Osteoblast (primary cell): ENCODE measurements at regions not wholly inside any gene's neighbourhood (a gene's known extent, or its start where the extent isn't known, plus 50 kb on each side); places are given as distances from the start of the nearest gene placed in this dataset.

Experiments used
- DNase-seq: peaks from one replicate; pipeline ENCODE4 v3.0.0; 2011; ENCODE audit warnings: low spot score, mixed read lengths; ENCODE audit not compliant: insufficient read length; ENCODE audit errors: missing footprints
- H2AFZ ChIP-seq: 2 replicates; pipeline ENCODE4 v1.6.0; 2011; ENCODE audit warnings: mild to moderate bottlenecking, low read length
- H3K27ac ChIP-seq: 2 replicates; pipeline ENCODE4 v1.5.1; 2011; ENCODE audit warnings: mild to moderate bottlenecking, low read depth, low read length, moderate library complexity
- H3K27me3 ChIP-seq: 2 replicates; pipeline ENCODE4 v1.6.0; 2012; ENCODE audit warnings: mild to moderate bottlenecking, control low read depth, inconsistent platforms, low read length, moderate library complexity; ENCODE audit not compliant: insufficient read depth
- H3K36me3 ChIP-seq: 2 replicates; pipeline ENCODE4 v1.5.1; 2011; ENCODE audit warnings: mild to moderate bottlenecking, low read length, control low read depth, moderate library complexity; ENCODE audit not compliant: insufficient read depth
- H3K4me1 ChIP-seq: 2 replicates; pipeline ENCODE4 v1.5.1; 2011; ENCODE audit warnings: mild to moderate bottlenecking, low read length, control low read depth, moderate library complexity; ENCODE audit not compliant: insufficient read depth
- H3K4me2 ChIP-seq: 2 replicates; pipeline ENCODE4 v1.6.0; 2011; ENCODE audit warnings: mild to moderate bottlenecking, low read length; ENCODE audit not compliant: insufficient read depth
- H3K4me3 ChIP-seq: fragments of 200-600 bp; sonication (generic); 3 replicates; pipeline ENCODE4 v1.5.1; 2012; ENCODE audit warnings: mild to moderate bottlenecking, low read length, inconsistent platforms; ENCODE audit not compliant: insufficient read depth
- H3K79me2 ChIP-seq: 2 replicates; pipeline ENCODE4 v1.6.0; 2012; ENCODE audit warnings: mild to moderate bottlenecking, low read length, control low read depth, inconsistent platforms; ENCODE audit not compliant: insufficient read depth
- H3K9me3 ChIP-seq: 2 replicates; pipeline ENCODE4 v1.5.1; 2011; ENCODE audit warnings: low read depth, low read length, control low read depth
- H4K20me1 ChIP-seq: 2 replicates; pipeline ENCODE4 v1.6.0; 2012; ENCODE audit warnings: mild to moderate bottlenecking, low read length, control low read depth; ENCODE audit not compliant: insufficient read depth
- CTCF ChIP-seq: IDR thresholded peaks from 2 replicates; pipeline ENCODE4 v1.5.1; 2011; ENCODE audit warnings: mild to moderate bottlenecking, low read depth, low read length, moderate library complexity; ENCODE audit errors: extremely low read depth

GRCh38 chr11:92804388-92804966, 165.0 kb upstream of the MTNR1B start:
- H3K27ac ChIP-seq, result no peak overlapping the region
- no peaks in the 10 kb centered on the region for H4K20me1 ChIP-seq
- no peak for DNase-seq
- TF ChIP-seq CTCF, result no peak
- H3K4me2 ChIP-seq, result no peak overlapping the region
- H3K4me3 ChIP-seq, result no peak overlapping the region
- no peaks in the 10 kb centered on the region for H3K36me3 ChIP-seq
- H3K9me3 ChIP-seq, result no peaks in the 10 kb centered on the region
- no peaks in the 10 kb centered on the region for H3K4me1 ChIP-seq
- H3K79me2 ChIP-seq, result no peaks in the 10 kb centered on the region
- H3K27me3 ChIP-seq, result no peaks in the 10 kb centered on the region
- no peak overlapping the region for H2AFZ ChIP-seq

- Histone ChIP-seq H3K36me3 (no peaks in the 10 kb centered on the region), H3K27ac (no peak overlapping the region), H4K20me1 (no peaks in the 10 kb centered on the region), H3K4me2 (no peak overlapping the region), H3K9me3 (no peaks in the 10 kb centered on the region), H3K4me3 (no peak overlapping the region), H3K79me2 (no peaks in the 10 kb centered on the region), H2AFZ (no peak overlapping the region), H3K4me1 (no peaks in the 10 kb centered on the region), H3K27me3 (no peaks in the 10 kb centered on the region)
- DNase-seq, result no peak
- no peak for TF ChIP-seq CTCF
Measured at GRCh38 chr11:92808022-92808421, 161.4 kb upstream of the MTNR1B start.

- H2AFZ ChIP-seq, result no peak overlapping the region
- no peak overlapping the region for H3K4me3 ChIP-seq
- no peaks in the 10 kb centered on the region for H4K20me1 ChIP-seq
- no peak for DNase-seq
- no peaks in the 10 kb centered on the region for H3K4me1 ChIP-seq
- no peak overlapping the region for H3K27ac ChIP-seq
- H3K9me3 ChIP-seq, result no peaks in the 10 kb centered on the region
- no peaks in the 10 kb centered on the region for H3K79me2 ChIP-seq
- no peak overlapping the region for H3K4me2 ChIP-seq
- no peaks in the 10 kb centered on the region for H3K27me3 ChIP-seq
- no peak for TF ChIP-seq CTCF
- no peaks in the 10 kb centered on the region for H3K36me3 ChIP-seq
Measured at GRCh38 chr11:92810423-92811064, 158.9 kb upstream of the MTNR1B start.

GRCh38 chr11:92811341-92811740, 158.1 kb upstream of the MTNR1B start:
- H3K4me2 ChIP-seq, result no peak overlapping the region
- H3K27ac ChIP-seq, result no peak overlapping the region
- H3K9me3 ChIP-seq, result no peaks in the 10 kb centered on the region
- no peaks in the 10 kb centered on the region for H3K79me2 ChIP-seq
- no peaks in the 10 kb centered on the region for H3K4me1 ChIP-seq
- no peaks in the 10 kb centered on the region for H3K27me3 ChIP-seq
- no peak for DNase-seq
- H3K36me3 ChIP-seq, result no peaks in the 10 kb centered on the region
- no peak overlapping the region for H3K4me3 ChIP-seq
- no peak for TF ChIP-seq CTCF
- H2AFZ ChIP-seq, result no peak overlapping the region
- no peaks in the 10 kb centered on the region for H4K20me1 ChIP-seq
